ENCODE measurements at regions not wholly inside any gene's neighbourhood (a gene's known extent, or its start where the extent isn't known, plus 50 kb on each side); places are given as distances from the start of the nearest gene placed in this dataset.

DNA sequence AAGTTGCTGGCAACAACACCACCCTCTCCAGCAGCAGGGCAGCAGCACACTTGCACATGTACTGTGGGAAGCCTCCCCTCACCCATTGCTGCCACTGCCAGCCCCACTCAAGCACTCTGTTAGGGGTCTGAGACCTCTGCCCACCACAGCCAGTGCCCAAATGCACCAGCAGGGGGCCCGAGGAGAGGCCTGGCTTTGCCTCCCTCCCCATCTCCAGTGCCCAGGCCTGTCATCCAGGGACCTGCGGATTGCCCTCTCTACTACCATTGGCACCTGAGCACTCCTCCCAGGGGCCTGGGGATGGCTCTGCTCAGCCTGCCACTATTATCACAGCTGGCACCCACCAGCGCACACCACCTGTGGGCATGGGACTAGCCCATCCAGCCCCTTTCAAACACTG is 175.7 kb downstream of the PMAIP1 start:
- no peaks in the 10 kb centered on the region for H3K4me1 ChIP-seq
- H3K27me3 ChIP-seq, result no peaks in the 10 kb centered on the region
- no peak for TF ChIP-seq CTCF (IDR thresholded peaks at IDR 0.05)
- no peak overlapping the region for H3K9ac ChIP-seq (ENCODE audit: low read depth in 2 of 2, low read length in 2 of 2)
- H3K27ac ChIP-seq, result no peak overlapping the region
- no peaks in the 10 kb centered on the region for H3K36me3 ChIP-seq
- intact Hi-C loops (cut with DNase I), result no loop called here
- no peak overlapping the region for H3K4me3 ChIP-seq
- no peak for DNase-seq
- H3K9me3 ChIP-seq, result no peaks in the 10 kb centered on the region

DNA sequence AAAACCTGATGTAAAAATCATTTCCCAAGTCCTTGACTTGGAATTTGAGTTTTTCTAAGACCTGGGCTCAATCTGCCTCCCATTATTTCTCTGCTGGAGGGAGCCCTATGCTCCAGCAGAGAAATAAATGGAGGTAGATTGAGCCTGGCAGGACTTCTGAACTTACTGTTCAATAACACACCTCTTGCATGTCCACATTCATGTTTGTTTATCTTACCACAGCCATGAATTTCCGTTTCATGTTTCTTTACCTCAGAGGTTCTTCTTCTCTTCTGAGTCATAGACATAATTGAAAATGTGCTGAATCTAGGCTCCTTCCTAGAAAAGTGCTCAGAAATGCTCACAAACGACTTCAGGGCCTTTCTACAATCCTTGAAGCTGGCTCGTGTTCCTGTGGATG is 170.8 kb downstream of the PMAIP1 start:
- no peak overlapping the region for H3K9ac ChIP-seq (ENCODE audit: low read depth in 2 of 2, low read length in 2 of 2)
- no peak for TF ChIP-seq CTCF (IDR thresholded peaks at IDR 0.05)
- no peak for DNase-seq
- no peak overlapping the region for H3K4me3 ChIP-seq
- H3K9me3 ChIP-seq, result no peaks in the 10 kb centered on the region
- intact Hi-C loops (cut with DNase I), result no loop called here
- H3K27me3 ChIP-seq, result no peaks in the 10 kb centered on the region
- H3K36me3 ChIP-seq, result no peaks in the 10 kb centered on the region
- H3K4me1 ChIP-seq, result no peaks in the 10 kb centered on the region
- no peak overlapping the region for H3K27ac ChIP-seq

DNA sequence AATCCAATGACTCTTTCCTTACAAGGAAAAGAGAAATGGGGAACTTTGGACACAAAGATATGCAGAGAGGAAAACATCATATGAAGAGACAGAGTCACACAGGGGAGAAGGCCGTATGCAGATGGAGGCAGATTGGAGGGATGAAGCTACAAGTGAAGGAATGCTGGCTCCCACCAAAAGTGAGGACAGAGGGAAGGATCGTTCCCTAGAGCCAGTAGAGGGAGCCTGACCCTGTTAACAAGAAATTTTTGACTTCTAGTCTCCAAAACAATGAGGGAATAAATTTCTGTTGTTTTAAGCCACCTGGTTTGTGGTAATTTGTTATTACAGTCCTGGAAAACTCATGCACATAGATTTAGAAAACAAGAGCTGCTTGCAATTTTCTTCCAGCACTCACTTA is 169.3 kb downstream of the PMAIP1 start:
- Histone ChIP-seq H3K4me3 (no peak overlapping the region), H3K27ac (no peak overlapping the region), H3K9me3 (no peaks in the 10 kb centered on the region), H3K36me3 (no peaks in the 10 kb centered on the region), H3K4me1 (no peaks in the 10 kb centered on the region), H3K27me3 (no peaks in the 10 kb centered on the region), H3K9ac (ENCODE audit: low read depth in 2 of 2, low read length in 2 of 2) (no peak overlapping the region)
- no peak for TF ChIP-seq CTCF (IDR thresholded peaks at IDR 0.05)
- DNase-seq, result no peak
- intact Hi-C loops (cut with DNase I), result no loop called here

DNA sequence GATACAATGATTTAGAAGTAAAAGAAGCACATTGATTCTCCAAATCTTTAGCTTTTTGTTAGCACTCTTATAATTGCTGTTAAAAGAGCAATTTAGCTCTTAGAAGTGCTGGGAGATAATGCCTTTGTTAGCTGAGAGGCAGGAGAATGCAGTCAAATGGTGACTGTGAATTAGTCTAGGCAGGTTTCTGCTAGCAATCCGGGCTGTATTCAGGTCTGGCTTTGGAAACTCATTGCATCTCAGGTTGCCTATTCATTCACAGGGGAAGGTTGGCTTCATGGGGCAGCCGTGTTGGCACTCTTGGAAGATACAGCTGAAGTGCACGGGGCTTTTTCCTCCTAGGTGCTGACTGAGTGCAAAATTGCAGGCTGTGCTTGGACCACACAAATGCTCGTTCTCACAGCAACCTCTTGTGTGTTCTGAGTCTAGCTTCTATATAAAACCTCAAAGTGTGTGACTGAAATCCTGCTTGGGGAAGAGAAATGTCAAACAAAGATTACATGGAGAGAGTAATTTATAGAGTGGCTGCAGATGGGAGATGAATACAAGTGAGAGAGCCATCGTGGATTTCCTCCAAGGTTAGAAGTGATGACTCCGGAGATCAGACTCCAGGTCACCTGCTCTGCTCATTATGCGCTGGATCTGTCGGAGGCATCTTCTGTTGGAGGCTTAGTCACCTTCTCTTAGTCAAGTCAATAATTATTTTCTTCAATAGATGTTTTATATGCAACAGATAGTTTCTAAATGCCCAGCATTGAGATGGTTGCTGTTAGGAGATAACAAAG is 167.8 kb downstream of the PMAIP1 start:
- Histone ChIP-seq H3K4me1 (no peaks in the 10 kb centered on the region), H3K4me3 (no peak overlapping the region), H3K27me3 (no peaks in the 10 kb centered on the region), H3K9ac (ENCODE audit: low read depth in 2 of 2, low read length in 2 of 2) (no peak overlapping the region), H3K27ac (no peak overlapping the region), H3K9me3 (no peaks in the 10 kb centered on the region), H3K36me3 (no peaks in the 10 kb centered on the region)
- DNase-seq, result no peak
- intact Hi-C loops (cut with DNase I), result no loop called here
- no peak for TF ChIP-seq CTCF (IDR thresholded peaks at IDR 0.05)

- intact Hi-C loops (cut with DNase I), result no loop called here
- DNase-seq, result no peak
- Histone ChIP-seq H3K9me3 (no peaks in the 10 kb centered on the region), H3K9ac (ENCODE audit: low read depth in 2 of 2, low read length in 2 of 2) (no peak overlapping the region), H3K4me1 (no peaks in the 10 kb centered on the region), H3K4me3 (no peak overlapping the region), H3K27me3 (no peaks in the 10 kb centered on the region), H3K36me3 (no peaks in the 10 kb centered on the region), H3K27ac (no peak overlapping the region)
- TF ChIP-seq CTCF (IDR thresholded peaks at IDR 0.05), result no peak
Measured at GRCh38 chr18:60066219-60066975, 166.6 kb downstream of the PMAIP1 start.
